Calu3 (cell line): ENCODE measurements at regions not wholly inside any gene's neighbourhood (a gene's known extent, or its start where the extent isn't known, plus 50 kb on each side); places are given as distances from the start of the nearest gene placed in this dataset.

ENCODE experiments used
- BruUV-seq: library from RNA; stranded (reverse); fragments of 400-500 nt; replicated peaks from 2 replicates; lab custom pipeline; 2021; lab: Mats Ljungman, UMichigan
- CTCF ChIA-PET: fragments of 300-600 bp; sonication (Branson Sonifier 250); formaldehyde crosslinking; loops from one replicate; lab custom pipeline; 2022; ENCODE audit warnings: antibody characterized with exemption; lab: Charles Lee
- DNase-seq: peaks from one replicate; pipeline ENCODE4 v3.0.0; 2022
- H3K27ac Mint-ChIP-seq: one replicate; pipeline ENCODE4 v1.8.0; 2022; ENCODE audit warnings: mixed read lengths; ENCODE audit not compliant: unreplicated experiment
- H3K27me3 Mint-ChIP-seq: one replicate; pipeline ENCODE4 v1.8.0; 2022; ENCODE audit warnings: mixed read lengths; ENCODE audit not compliant: unreplicated experiment
- H3K36me3 Mint-ChIP-seq: one replicate; pipeline ENCODE4 v1.8.0; 2022; ENCODE audit warnings: mild to moderate bottlenecking, moderate library complexity, mixed read lengths; ENCODE audit not compliant: insufficient read depth, unreplicated experiment
- H3K4me1 Mint-ChIP-seq: one replicate; pipeline ENCODE4 v1.8.0; 2022; ENCODE audit warnings: mild to moderate bottlenecking, low read depth, mixed read lengths; ENCODE audit not compliant: unreplicated experiment
- H3K4me3 Mint-ChIP-seq: one replicate; pipeline ENCODE4 v1.8.0; 2022; ENCODE audit warnings: mild to moderate bottlenecking, low read depth, moderate library complexity, mixed read lengths; ENCODE audit not compliant: unreplicated experiment
- H3K9me3 Mint-ChIP-seq: one replicate; pipeline ENCODE4 v1.8.0; 2022; ENCODE audit warnings: low read depth, mixed read lengths; ENCODE audit not compliant: unreplicated experiment
- intact Hi-C: fragments of 100-400 bp; cut with micrococcal nuclease; formaldehyde crosslinking; loops from one replicate; pipeline ENCODE4 v1.10.0; 2022; ENCODE audit not compliant: unreplicated experiment
- TF ChIP-seq, protein P1 (sequence below): fragments of 200-600 bp; IDR thresholded peaks from one replicate; pipeline ENCODE4 v1.8.0; 2022; ENCODE audit warnings: antibody characterized with exemption; ENCODE audit not compliant: unreplicated experiment

DNA sequence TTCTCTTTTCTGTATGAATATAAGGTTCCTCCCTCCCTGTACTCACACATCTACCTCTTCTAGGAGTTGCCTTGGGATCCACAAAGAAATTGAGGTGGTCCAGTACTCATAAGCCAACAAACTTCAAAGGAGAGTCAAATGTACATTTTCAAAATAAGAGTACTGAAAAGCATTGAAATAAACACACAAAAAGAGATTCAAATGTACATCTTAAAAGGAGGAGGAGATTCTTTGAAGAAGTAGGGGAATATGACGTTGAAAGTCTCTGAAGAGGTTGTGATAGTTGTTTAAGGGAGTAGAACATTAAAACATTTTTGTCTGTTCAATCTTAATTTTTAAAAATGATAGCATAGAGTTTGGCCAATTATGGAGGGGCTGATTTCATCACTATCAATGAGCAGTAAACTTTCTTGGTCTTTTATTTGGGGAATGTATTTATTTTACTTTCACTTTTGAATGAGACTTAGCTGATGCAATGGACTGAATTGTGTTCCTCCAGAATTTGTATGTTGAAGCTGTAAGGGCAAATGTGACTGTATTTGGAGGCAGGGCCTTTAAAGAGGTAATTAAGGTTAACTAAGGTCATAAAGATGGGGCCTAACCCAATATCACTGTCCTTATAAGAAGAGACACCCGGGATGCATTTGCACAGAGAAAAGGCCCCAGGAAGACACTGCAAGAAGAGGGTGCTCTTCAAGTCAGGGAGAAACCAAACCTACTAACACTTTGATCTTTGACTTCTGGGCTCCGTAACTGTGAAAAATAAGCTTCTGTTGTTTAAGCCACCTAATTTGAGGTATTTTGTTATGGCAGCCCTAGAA, 226.3 kb upstream of the PGRMC2 start:
- Mint-ChIP-seq H3K36me3 (no peaks in the 10 kb centered on the region), H3K27ac (peak overlapping the region; percentile 42), H3K9me3 (peaks cover 3% of the 10 kb centered on the region), H3K27me3 (no peaks in the 10 kb centered on the region), H3K4me3 (no peak overlapping the region), H3K4me1 (peaks cover 16% of the 10 kb centered on the region)
- intact Hi-C loops, result no loop called here
- DNase-seq, result no peak
- CTCF ChIA-PET, result no interaction called here
- BruUV-seq, result no TSS peak
- TF ChIP-seq, protein P1, sequence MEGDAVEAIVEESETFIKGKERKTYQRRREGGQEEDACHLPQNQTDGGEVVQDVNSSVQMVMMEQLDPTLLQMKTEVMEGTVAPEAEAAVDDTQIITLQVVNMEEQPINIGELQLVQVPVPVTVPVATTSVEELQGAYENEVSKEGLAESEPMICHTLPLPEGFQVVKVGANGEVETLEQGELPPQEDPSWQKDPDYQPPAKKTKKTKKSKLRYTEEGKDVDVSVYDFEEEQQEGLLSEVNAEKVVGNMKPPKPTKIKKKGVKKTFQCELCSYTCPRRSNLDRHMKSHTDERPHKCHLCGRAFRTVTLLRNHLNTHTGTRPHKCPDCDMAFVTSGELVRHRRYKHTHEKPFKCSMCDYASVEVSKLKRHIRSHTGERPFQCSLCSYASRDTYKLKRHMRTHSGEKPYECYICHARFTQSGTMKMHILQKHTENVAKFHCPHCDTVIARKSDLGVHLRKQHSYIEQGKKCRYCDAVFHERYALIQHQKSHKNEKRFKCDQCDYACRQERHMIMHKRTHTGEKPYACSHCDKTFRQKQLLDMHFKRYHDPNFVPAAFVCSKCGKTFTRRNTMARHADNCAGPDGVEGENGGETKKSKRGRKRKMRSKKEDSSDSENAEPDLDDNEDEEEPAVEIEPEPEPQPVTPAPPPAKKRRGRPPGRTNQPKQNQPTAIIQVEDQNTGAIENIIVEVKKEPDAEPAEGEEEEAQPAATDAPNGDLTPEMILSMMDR, result no peak

GRCh38 chr4:128512767-128513322, 225.2 kb upstream of the PGRMC2 start:
- intact Hi-C loops, result no loop called here
- no peak for DNase-seq
- Mint-ChIP-seq H3K36me3 (no peaks in the 10 kb centered on the region), H3K4me1 (peaks cover 16% of the 10 kb centered on the region), H3K4me3 (no peak overlapping the region), H3K27me3 (no peaks in the 10 kb centered on the region), H3K27ac (no peak overlapping the region), H3K9me3 (peaks cover 3% of the 10 kb centered on the region)
- CTCF ChIA-PET, result no interaction called here
- TF ChIP-seq, protein P1, result no peak
- BruUV-seq, result no TSS peak

DNA sequence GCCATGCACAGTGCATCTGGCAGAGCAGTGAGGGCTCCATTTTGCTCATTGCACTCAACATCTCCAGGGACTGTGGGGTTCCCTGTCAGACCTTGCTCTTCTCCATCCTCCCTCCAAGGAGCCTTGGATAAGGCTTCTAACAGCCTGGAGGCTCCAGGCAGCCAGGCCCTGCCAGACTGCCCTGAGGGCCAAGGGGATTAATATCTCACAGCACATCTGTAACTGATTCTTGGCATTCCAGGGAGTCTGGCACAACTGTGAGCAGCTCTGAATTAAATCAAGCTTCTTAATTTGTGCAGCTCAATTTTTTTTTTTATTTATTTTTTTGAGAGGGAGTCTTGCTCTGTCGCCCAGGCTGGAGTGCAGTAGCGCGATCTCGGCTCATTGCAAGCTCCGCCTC, 224.5 kb upstream of the PGRMC2 start:
- Mint-ChIP-seq H3K9me3 (peaks cover 3% of the 10 kb centered on the region), H3K4me3 (no peak overlapping the region), H3K4me1 (peaks cover 9% of the 10 kb centered on the region), H3K27me3 (no peaks in the 10 kb centered on the region), H3K27ac (no peak overlapping the region), H3K36me3 (no peaks in the 10 kb centered on the region)
- TF ChIP-seq, protein P1, result no peak
- CTCF ChIA-PET, result no interaction called here
- BruUV-seq, result no TSS peak
- intact Hi-C loops, result no loop called here
- no peak for DNase-seq

DNA sequence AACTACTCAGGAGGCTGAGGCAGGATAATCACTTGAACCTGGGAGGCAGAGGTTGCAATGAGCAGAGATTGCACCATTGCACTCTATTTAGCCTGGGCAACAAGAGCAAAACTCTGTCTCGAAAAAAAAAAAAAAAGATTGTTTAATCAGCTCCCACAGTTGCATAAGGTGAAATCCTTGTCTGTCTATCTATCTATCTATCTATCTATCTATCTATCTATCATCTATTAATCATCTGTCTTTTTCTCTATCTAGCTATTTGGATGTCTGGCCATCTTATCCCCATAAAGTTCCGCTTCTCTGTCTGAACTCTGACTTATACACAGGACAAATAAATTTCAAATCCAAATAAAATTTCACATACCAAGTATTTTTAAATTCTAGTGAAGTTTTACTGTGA, 223.2 kb upstream of the PGRMC2 start:
- CTCF ChIA-PET, result no interaction called here
- H3K36me3 Mint-ChIP-seq, result no peaks in the 10 kb centered on the region
- H3K9me3 Mint-ChIP-seq, result peaks cover 3% of the 10 kb centered on the region
- no peak overlapping the region for H3K27ac Mint-ChIP-seq
- no peak overlapping the region for H3K4me3 Mint-ChIP-seq
- no peak for DNase-seq
- TF ChIP-seq, protein P1, result no peak
- BruUV-seq, result no TSS peak
- intact Hi-C loops, result no loop called here
- H3K4me1 Mint-ChIP-seq, result peaks cover 6% of the 10 kb centered on the region
- H3K27me3 Mint-ChIP-seq, result no peaks in the 10 kb centered on the region
